ENCODE measurements at regions not wholly inside any gene's neighbourhood (a gene's known extent, or its start where the extent isn't known, plus 50 kb on each side); places are given as distances from the start of the nearest gene placed in this dataset.
"Not testable (repeated sequence)": the region's sequence is repeated elsewhere in the genome, so short reads cannot be mapped to it uniquely, and the experiment has no call there.

GRCh38 chr5:21483790-21484497 is 1369.2 kb downstream of the CDH12 start:
- not testable (repeated sequence) for DNase-seq

- not testable (repeated sequence) for DNase-seq
Observed at GRCh38 chr5:21482983-21483650, 1370.0 kb downstream of the CDH12 start.

- DNase-seq, result peak in 1 of 3 donors; percentile 50
Observed at GRCh38 chr5:21482522-21482921, 1370.6 kb downstream of the CDH12 start.

GRCh38 chr5:21481320-21482270 is 1371.5 kb downstream of the CDH12 start:
- peak; percentile 10 to 57 (median 27) for DNase-seq

GRCh38 chr5:21480054-21480453 is 1373.1 kb downstream of the CDH12 start:
- not testable (repeated sequence) for DNase-seq

GRCh38 chr5:21473981-21474380 is 1379.2 kb downstream of the CDH12 start:
- not testable (repeated sequence) for DNase-seq

- not testable (repeated sequence) for DNase-seq
Observed at GRCh38 chr5:21473436-21473835, 1379.7 kb downstream of the CDH12 start.

GRCh38 chr5:21471691-21472090 is 1381.5 kb downstream of the CDH12 start:
- not testable (repeated sequence) for DNase-seq

GRCh38 chr5:21469523-21470101 is 1383.5 kb downstream of the CDH12 start:
- DNase-seq, result peak in 1 of 3 donors; percentile 20

GRCh38 chr5:21467544-21467943 is 1385.6 kb downstream of the CDH12 start:
- DNase-seq, result not testable (repeated sequence)

GRCh38 chr5:21459744-21460073 is 1393.4 kb downstream of the CDH12 start:
- DNase-seq, result not testable (repeated sequence)

GRCh38 chr5:21452449-21452848 is 1400.7 kb downstream of the CDH12 start:
- DNase-seq, result no peak

- no peak for DNase-seq
Observed at GRCh38 chr5:21432646-21433045, 1420.5 kb downstream of the CDH12 start.

- DNase-seq, result no peak
Observed at GRCh38 chr5:21424907-21425306, 1428.2 kb downstream of the CDH12 start.

- no peak for DNase-seq
Observed at GRCh38 chr5:21419383-21419782, 1431.4 kb upstream of the CDH18 start.

- not testable (repeated sequence) for DNase-seq
Observed at GRCh38 chr5:21402089-21402488, 1414.1 kb upstream of the CDH18 start.

GRCh38 chr5:21398511-21398910 is 1410.5 kb upstream of the CDH18 start:
- no peak for DNase-seq

- DNase-seq, result no peak
Observed at GRCh38 chr5:21397693-21398092, 1409.7 kb upstream of the CDH18 start.

GRCh38 chr5:21391506-21391905 is 1403.5 kb upstream of the CDH18 start:
- no peak for DNase-seq

- not testable (repeated sequence) for DNase-seq
Observed at GRCh38 chr5:21360754-21361153, 1372.8 kb upstream of the CDH18 start.

- DNase-seq, result peak in 1 of 3 donors; percentile 3
Observed at GRCh38 chr5:21341948-21342261, 1353.9 kb upstream of the CDH18 start.
